Nephron progenitor cell (in vitro differentiated cells): ENCODE measurements at regions not wholly inside any gene's neighbourhood (a gene's known extent, or its start where the extent isn't known, plus 50 kb on each side); places are given as distances from the start of the nearest gene placed in this dataset.

ENCODE experiments used
- DNase-seq: peaks from one replicate; pipeline ENCODE4 v3.0.0; 2021
- H3K27ac Mint-ChIP-seq: 2 replicates; pipeline ENCODE4 v1.8.0; 2021; ENCODE audit warnings: mild to moderate bottlenecking, moderate library complexity, mixed read lengths
- H3K27me3 Mint-ChIP-seq: 2 replicates; pipeline ENCODE4 v1.8.0; 2021; ENCODE audit warnings: mild to moderate bottlenecking, low read depth, mixed read lengths; ENCODE audit not compliant: poor library complexity
- H3K36me3 Mint-ChIP-seq: 2 replicates; pipeline ENCODE4 v1.8.0; 2021; ENCODE audit warnings: low read depth, mixed read lengths
- H3K4me1 Mint-ChIP-seq: 2 replicates; pipeline ENCODE4 v1.8.0; 2021; ENCODE audit warnings: mixed read lengths
- H3K4me3 Mint-ChIP-seq: 2 replicates; pipeline ENCODE4 v1.8.0; 2021; ENCODE audit warnings: mild to moderate bottlenecking, moderate library complexity, mixed read lengths
- H3K9me3 Mint-ChIP-seq: 2 replicates; pipeline ENCODE4 v1.8.0; 2021; ENCODE audit warnings: mild to moderate bottlenecking, moderate library complexity, mixed read lengths
- TF ChIP-seq, protein P1 (sequence below): fragments of 200-600 bp; sonication (generic); IDR thresholded peaks from 2 replicates; pipeline ENCODE4 v1.5.0; 2021; ENCODE audit warnings: antibody characterized with exemption

DNA sequence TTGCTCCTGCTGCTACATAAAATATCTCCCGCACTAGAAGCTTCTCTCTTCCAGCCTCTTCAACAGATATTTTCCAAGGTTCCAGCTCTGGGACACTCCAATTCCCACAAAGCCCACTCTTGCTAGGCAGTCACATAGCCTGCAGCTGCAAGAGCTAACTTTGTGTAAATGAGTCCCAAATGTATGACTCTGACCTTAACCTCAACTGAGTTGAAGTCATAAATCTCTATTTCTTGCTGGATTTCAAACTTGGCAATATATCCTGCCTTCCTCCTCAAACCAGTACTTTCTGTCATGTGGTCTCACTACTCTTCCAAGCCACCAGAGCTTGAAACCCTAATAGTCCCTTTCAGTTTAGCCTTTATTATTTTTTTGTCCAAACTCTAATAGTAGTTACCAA lies 315.4 kb upstream of the GRIA3 start:
- H3K27me3 Mint-ChIP-seq = no peaks in the 10 kb centered on the region
- H3K4me1 Mint-ChIP-seq = peaks cover 21% of the 10 kb centered on the region
- TF ChIP-seq, protein P1, sequence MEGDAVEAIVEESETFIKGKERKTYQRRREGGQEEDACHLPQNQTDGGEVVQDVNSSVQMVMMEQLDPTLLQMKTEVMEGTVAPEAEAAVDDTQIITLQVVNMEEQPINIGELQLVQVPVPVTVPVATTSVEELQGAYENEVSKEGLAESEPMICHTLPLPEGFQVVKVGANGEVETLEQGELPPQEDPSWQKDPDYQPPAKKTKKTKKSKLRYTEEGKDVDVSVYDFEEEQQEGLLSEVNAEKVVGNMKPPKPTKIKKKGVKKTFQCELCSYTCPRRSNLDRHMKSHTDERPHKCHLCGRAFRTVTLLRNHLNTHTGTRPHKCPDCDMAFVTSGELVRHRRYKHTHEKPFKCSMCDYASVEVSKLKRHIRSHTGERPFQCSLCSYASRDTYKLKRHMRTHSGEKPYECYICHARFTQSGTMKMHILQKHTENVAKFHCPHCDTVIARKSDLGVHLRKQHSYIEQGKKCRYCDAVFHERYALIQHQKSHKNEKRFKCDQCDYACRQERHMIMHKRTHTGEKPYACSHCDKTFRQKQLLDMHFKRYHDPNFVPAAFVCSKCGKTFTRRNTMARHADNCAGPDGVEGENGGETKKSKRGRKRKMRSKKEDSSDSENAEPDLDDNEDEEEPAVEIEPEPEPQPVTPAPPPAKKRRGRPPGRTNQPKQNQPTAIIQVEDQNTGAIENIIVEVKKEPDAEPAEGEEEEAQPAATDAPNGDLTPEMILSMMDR = no peak
- peak overlapping the region; percentile 90 for H3K27ac Mint-ChIP-seq
- no peaks in the 10 kb centered on the region for H3K36me3 Mint-ChIP-seq
- peaks cover 27% of the 10 kb centered on the region for H3K9me3 Mint-ChIP-seq
- H3K4me3 Mint-ChIP-seq = peak overlapping the region; percentile 9
- DNase-seq = peak; percentile 1

DNA sequence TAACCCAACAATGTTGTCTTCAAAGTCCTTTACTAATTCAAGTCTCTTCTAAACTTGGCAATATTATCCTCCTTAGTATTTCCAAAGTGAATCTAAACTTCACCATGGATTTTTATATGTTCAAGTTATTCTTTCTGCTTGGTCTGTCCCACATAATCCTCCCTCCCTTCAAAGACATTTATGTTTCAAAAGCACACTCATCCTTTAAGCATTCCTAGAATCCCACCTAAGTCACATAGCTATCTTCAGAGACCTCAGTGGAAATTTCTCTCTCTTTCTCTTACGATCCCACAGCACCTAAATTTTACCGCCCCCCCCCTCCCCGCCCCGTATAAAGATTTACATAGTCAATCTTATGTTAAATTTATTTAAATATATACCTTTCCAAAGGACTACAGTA lies 314.9 kb upstream of the GRIA3 start:
- Mint-ChIP-seq H3K9me3 (peaks cover 30% of the 10 kb centered on the region), H3K27ac (peak overlapping the region; percentile 90), H3K4me1 (peaks cover 23% of the 10 kb centered on the region), H3K4me3 (no peak overlapping the region), H3K27me3 (no peaks in the 10 kb centered on the region), H3K36me3 (no peaks in the 10 kb centered on the region)
- TF ChIP-seq, protein P1 = no peak
- DNase-seq = no peak

DNA sequence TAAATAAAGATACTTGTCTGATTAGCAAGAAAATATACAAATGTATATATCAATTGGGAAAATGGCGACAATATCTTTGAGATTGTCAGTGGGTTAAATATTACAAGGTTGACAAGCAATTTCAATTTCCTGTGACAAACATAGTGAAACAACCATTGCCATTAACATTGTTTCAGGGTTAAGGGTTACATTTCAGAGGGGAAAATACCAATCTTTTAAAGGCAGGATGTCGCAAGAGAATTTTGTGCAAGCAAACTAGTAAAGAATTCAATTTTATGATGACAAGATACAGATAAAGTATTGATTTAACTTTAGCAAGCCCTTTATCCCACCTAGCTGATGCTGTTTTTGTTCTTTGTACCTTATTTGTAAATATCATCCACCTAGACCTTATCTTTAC lies 305.8 kb upstream of the GRIA3 start:
- TF ChIP-seq, protein P1 = no peak
- H3K36me3 Mint-ChIP-seq = peaks cover 4% of the 10 kb centered on the region
- peaks cover 6% of the 10 kb centered on the region for H3K4me1 Mint-ChIP-seq
- no peak overlapping the region for H3K27ac Mint-ChIP-seq
- no peak overlapping the region for H3K4me3 Mint-ChIP-seq
- peaks cover 54% of the 10 kb centered on the region for H3K9me3 Mint-ChIP-seq
- peaks cover 3% of the 10 kb centered on the region for H3K27me3 Mint-ChIP-seq
- no peak for DNase-seq

DNA sequence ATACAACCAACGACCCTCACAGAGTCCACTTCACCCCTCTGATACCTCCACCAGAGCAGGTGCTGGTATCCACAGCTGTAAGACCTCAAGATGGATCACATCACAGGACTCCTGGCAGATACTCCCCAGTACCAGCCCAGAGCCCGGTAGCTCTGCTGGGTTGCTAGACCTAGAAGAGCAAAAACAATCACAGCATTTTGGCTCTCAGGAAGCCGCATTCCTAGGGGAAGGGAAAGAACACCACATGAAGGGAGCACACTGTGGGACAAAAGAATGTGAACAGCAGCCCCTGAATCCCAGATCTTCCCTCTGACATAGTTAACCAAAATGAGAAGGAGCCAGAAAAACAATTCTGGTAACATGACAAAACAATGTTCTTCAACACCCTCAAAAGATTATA lies 303.1 kb upstream of the GRIA3 start:
- no peak for DNase-seq
- Mint-ChIP-seq H3K36me3 (peaks cover 4% of the 10 kb centered on the region), H3K4me3 (no peak overlapping the region), H3K4me1 (no peaks in the 10 kb centered on the region), H3K9me3 (peaks cover 66% of the 10 kb centered on the region), H3K27ac (no peak overlapping the region), H3K27me3 (peaks cover 3% of the 10 kb centered on the region)
- TF ChIP-seq, protein P1 = no peak

DNA sequence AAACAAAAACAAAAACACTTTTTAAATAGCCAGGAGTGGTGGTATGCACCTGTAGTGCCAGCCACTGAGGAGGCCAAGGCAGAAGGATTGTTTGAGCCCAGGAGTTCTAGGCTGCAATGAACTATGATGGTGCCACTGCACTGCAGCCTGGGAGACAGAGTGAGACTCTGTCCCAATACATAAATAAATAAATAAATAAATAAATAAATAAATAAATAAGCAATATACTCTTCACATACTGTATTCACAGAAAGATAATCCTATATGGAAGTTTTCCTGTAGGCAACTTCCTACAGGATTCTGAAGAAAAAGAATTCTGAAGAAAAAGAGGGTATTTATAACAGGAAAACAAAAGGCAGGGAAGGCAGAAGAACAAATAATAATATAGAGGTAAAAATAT lies 293.3 kb upstream of the GRIA3 start:
- Mint-ChIP-seq H3K9me3 (peaks cover 22% of the 10 kb centered on the region), H3K4me3 (no peak overlapping the region), H3K27ac (no peak overlapping the region), H3K27me3 (no peaks in the 10 kb centered on the region), H3K36me3 (no peaks in the 10 kb centered on the region), H3K4me1 (no peaks in the 10 kb centered on the region)
- TF ChIP-seq, protein P1 = no peak
- no peak for DNase-seq

DNA sequence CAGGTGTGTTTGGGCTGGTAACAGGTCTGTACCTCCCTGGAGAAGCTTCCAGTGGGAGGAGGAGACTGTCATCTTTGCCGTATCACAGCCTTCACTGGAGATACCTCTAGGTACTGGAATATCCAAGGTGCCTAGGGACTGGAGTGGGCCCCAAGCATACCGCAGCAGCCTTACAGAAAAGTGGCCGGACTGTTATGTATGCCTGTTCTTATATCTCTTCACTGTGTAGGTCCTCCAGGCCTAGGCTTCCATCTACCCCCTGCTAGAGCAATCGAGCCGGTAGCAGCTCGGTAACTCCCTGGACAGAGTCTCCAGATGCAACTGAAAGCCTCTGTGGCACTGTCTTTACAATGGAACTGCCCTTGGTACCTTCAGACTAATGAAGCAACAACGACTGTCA lies 277.4 kb upstream of the GRIA3 start:
- H3K36me3 Mint-ChIP-seq = peaks cover 7% of the 10 kb centered on the region
- TF ChIP-seq, protein P1 = no peak
- H3K4me3 Mint-ChIP-seq = no peak overlapping the region
- H3K27ac Mint-ChIP-seq = no peak overlapping the region
- DNase-seq = no peak
- H3K9me3 Mint-ChIP-seq = peaks cover 87% of the 10 kb centered on the region
- H3K27me3 Mint-ChIP-seq = no peaks in the 10 kb centered on the region
- H3K4me1 Mint-ChIP-seq = no peaks in the 10 kb centered on the region
